ENCODE measurements at regions not wholly inside any gene's neighbourhood (a gene's known extent, or its start where the extent isn't known, plus 50 kb on each side); places are given as distances from the start of the nearest gene placed in this dataset.
A peak's percentile ranks its signal among the peaks of the same experiment; 100 is the strongest.

GRCh38 chr11:128098781-128099180 lies 488.6 kb downstream of the ETS1 start:
- Histone ChIP-seq H3K27ac (ENCODE audit: low read depth, low read length, poor library complexity, severe bottlenecking) (no peak overlapping the region), H3K9me3 (ENCODE audit: low read length) (no peaks in the 10 kb centered on the region), H3K4me3 (ENCODE audit: low read depth, low read length, poor library complexity, severe bottlenecking) (no peak overlapping the region), H4K20me1 (ENCODE audit: insufficient read depth, low read length) (no peaks in the 10 kb centered on the region), H3K36me3 (ENCODE audit: insufficient read depth, low read length) (no peaks in the 10 kb centered on the region), H3K79me2 (ENCODE audit: insufficient read depth, low read depth, low read length) (no peaks in the 10 kb centered on the region), H3K4me2 (ENCODE audit: low read length) (no peak overlapping the region), H3K4me1 (ENCODE audit: insufficient read depth, low read length, poor library complexity, severe bottlenecking) (no peaks in the 10 kb centered on the region), H2AFZ (ENCODE audit: low read length) (no peak overlapping the region), H3K9me2 (ENCODE audit: insufficient read depth, low read length) (no peaks in the 10 kb centered on the region)
- ChIA-PET POLR2A (no interaction called here), CTCF (ENCODE audit: unreplicated experiment) (no interaction called here)
- TF ChIP-seq CTCF (conservative IDR thresholded peaks at IDR 0.05; ENCODE audit: low read length) = no peak
- TF ChIP-seq EZH2phosphoT487 (IDR thresholded peaks at IDR 0.05; ENCODE audit: borderline replicate concordance, low read depth, low read length) = no peak
- no TSS peak for BruUV-seq (replicated peaks)
- no peak for DNase-seq (ENCODE audit: low spot score)
- intact Hi-C loops (cut with micrococcal nuclease; ENCODE audit: unreplicated experiment) = no loop called here

- no peaks in the 10 kb centered on the region for H3K4me1 ChIP-seq (ENCODE audit: insufficient read depth, low read length, poor library complexity, severe bottlenecking)
- no peaks in the 10 kb centered on the region for H3K9me3 ChIP-seq (ENCODE audit: low read length)
- no peak overlapping the region for H2AFZ ChIP-seq (ENCODE audit: low read length)
- H3K36me3 ChIP-seq (ENCODE audit: insufficient read depth, low read length) = no peaks in the 10 kb centered on the region
- no peaks in the 10 kb centered on the region for H4K20me1 ChIP-seq (ENCODE audit: insufficient read depth, low read length)
- no TSS peak for BruUV-seq (replicated peaks)
- CTCF ChIA-PET (ENCODE audit: unreplicated experiment) = no interaction called here
- POLR2A ChIA-PET = no interaction called here
- TF ChIP-seq CTCF (conservative IDR thresholded peaks at IDR 0.05; ENCODE audit: low read length) (peak; percentile 62), EZH2phosphoT487 (IDR thresholded peaks at IDR 0.05; ENCODE audit: borderline replicate concordance, low read depth, low read length) (no peak)
- intact Hi-C loops (cut with micrococcal nuclease; ENCODE audit: unreplicated experiment) = no loop called here
- H3K27ac ChIP-seq (ENCODE audit: low read depth, low read length, poor library complexity, severe bottlenecking) = no peak overlapping the region
- no peaks in the 10 kb centered on the region for H3K79me2 ChIP-seq (ENCODE audit: insufficient read depth, low read depth, low read length)
- peak; percentile 3 for DNase-seq (ENCODE audit: low spot score)
- no peak overlapping the region for H3K4me2 ChIP-seq (ENCODE audit: low read length)
- H3K4me3 ChIP-seq (ENCODE audit: low read depth, low read length, poor library complexity, severe bottlenecking) = no peak overlapping the region
- H3K9me2 ChIP-seq (ENCODE audit: insufficient read depth, low read length) = no peaks in the 10 kb centered on the region
Observed at GRCh38 chr11:128095466-128095981, 491.8 kb downstream of the ETS1 start.

- Histone ChIP-seq H3K27ac (ENCODE audit: low read depth, low read length, poor library complexity, severe bottlenecking) (no peak overlapping the region), H2AFZ (ENCODE audit: low read length) (no peak overlapping the region), H3K79me2 (ENCODE audit: insufficient read depth, low read depth, low read length) (no peaks in the 10 kb centered on the region), H3K4me2 (ENCODE audit: low read length) (no peak overlapping the region), H3K9me2 (ENCODE audit: insufficient read depth, low read length) (no peaks in the 10 kb centered on the region), H3K4me1 (ENCODE audit: insufficient read depth, low read length, poor library complexity, severe bottlenecking) (no peaks in the 10 kb centered on the region), H4K20me1 (ENCODE audit: insufficient read depth, low read length) (no peaks in the 10 kb centered on the region), H3K9me3 (ENCODE audit: low read length) (peaks cover 7% of the 10 kb centered on the region; the same call in 1 of the 2 replicates), H3K4me3 (ENCODE audit: low read depth, low read length, poor library complexity, severe bottlenecking) (no peak overlapping the region), H3K36me3 (ENCODE audit: insufficient read depth, low read length) (no peaks in the 10 kb centered on the region)
- no TSS peak for BruUV-seq (replicated peaks)
- intact Hi-C loops (cut with micrococcal nuclease; ENCODE audit: unreplicated experiment) = no loop called here
- TF ChIP-seq CTCF (conservative IDR thresholded peaks at IDR 0.05; ENCODE audit: low read length) = no peak
- TF ChIP-seq EZH2phosphoT487 (IDR thresholded peaks at IDR 0.05; ENCODE audit: borderline replicate concordance, low read depth, low read length) = no peak
- ChIA-PET POLR2A (no interaction called here), CTCF (ENCODE audit: unreplicated experiment) (no interaction called here)
- no peak for DNase-seq (ENCODE audit: low spot score)
Observed at GRCh38 chr11:128093689-128094088, 493.7 kb downstream of the ETS1 start.
